ENCODE measurements at regions not wholly inside any gene's neighbourhood (a gene's known extent, or its start where the extent isn't known, plus 50 kb on each side); places are given as distances from the start of the nearest gene placed in this dataset.

DNA sequence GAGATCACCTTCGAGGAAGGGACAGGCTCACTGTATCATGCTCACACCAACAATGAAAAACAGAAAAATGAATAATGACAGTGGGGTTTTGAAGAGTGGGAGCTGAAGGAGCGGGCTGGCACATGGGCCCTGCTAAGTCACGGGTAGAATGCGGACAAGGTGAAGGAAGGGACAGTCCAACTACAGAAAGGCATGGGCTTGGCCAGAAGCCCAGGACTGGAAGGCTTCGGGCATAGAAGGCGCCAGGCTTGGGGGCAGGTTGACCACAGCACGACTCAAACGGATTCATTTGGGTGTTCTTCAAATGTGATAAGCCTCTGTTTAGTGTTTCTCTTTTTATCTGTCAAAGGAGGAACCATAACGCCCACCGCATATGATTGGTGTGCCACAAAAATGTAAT lies 509.5 kb downstream of the CCSER2 start:
- no peak for DNase-seq (ENCODE audit: extremely low read depth, low read depth)
- TF ChIP-seq CTCF (IDR thresholded peaks at IDR 0.05; ENCODE audit: low read depth, low read length, missing control alignments) = no peak

DNA sequence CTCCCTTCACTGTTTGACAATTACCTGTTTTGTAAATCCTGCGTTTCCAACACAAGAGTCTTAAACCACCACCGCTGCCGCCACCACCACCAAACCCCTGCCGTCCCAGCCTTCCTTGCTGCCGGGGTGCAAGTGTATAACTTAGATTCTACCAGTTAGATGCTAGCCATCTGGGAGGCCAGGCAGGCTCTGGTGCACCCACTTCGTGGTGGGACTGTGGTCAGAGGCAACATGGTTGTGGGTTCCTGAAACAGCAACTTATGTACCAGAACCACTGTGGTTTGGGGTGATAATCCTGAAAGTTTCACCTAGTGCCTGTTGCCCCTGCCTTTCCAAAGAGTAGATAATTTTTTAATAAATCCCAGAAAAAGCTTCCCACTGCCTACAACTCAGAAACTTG lies 510.5 kb downstream of the CCSER2 start:
- H3K4me3 ChIP-seq (replicated peaks; ENCODE audit: low read depth, low read length) = no peak overlapping the region
- TF ChIP-seq CTCF (IDR thresholded peaks at IDR 0.05; ENCODE audit: low read depth, low read length, missing control alignments) = no peak
- no peak for DNase-seq (ENCODE audit: extremely low read depth, low read depth)

More for the DNA sequence above, 509.5 kb downstream of the CCSER2 start:
- no peak overlapping the region for H3K4me3 ChIP-seq (replicated peaks; ENCODE audit: low read depth, low read length)

DNA sequence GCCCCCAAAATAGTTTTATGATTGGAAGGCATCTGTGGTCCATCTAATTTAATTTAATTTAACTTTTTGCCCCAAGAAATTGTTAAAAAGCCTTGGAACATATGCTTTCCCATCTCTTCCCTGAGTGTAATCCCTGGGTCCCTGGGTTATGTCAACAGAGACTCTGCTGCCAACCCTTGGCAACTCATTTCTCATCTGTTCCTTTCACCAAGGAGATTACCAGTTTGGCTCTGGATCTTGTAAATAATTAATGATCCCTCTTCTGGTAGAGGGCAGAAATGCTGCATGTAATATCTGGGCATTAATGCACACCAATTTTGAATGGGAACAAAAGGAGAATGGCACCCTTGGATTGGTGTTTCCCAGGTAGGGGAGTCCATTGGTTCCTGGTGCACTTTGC lies 514.2 kb downstream of the CCSER2 start:
- no peak for DNase-seq (ENCODE audit: extremely low read depth, low read depth)
- no peak overlapping the region for H3K4me3 ChIP-seq (replicated peaks; ENCODE audit: low read depth, low read length)
- TF ChIP-seq CTCF (IDR thresholded peaks at IDR 0.05; ENCODE audit: low read depth, low read length, missing control alignments) = no peak

DNA sequence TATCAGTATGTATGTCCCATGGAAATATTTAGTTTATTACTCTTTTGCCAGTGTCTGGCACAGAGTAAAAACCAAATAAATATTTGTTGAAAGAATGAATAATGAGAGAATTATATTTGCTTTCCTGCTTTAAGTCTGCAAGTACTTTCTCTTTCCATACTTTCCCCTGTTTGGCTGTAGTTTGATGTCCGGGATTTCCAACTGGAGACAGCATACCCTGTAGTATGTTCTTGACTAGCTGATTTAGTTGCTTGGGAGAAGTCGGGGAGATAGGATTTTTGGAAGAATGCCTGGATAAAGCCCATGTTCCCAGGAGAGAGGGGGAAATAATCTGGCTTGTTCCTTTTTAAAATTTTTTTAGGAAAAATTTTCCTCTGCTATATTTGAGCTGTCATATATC lies 516.1 kb downstream of the CCSER2 start:
- H3K4me3 ChIP-seq (replicated peaks; ENCODE audit: low read depth, low read length) = no peak overlapping the region
- DNase-seq (ENCODE audit: extremely low read depth, low read depth) = no peak
- TF ChIP-seq CTCF (IDR thresholded peaks at IDR 0.05; ENCODE audit: low read depth, low read length, missing control alignments) = no peak

- no peak for TF ChIP-seq CTCF (IDR thresholded peaks at IDR 0.05; ENCODE audit: low read depth, low read length, missing control alignments)
- no peak for DNase-seq (ENCODE audit: extremely low read depth, low read depth)
- H3K4me3 ChIP-seq (replicated peaks; ENCODE audit: low read depth, low read length) = no peak overlapping the region
Observed at GRCh38 chr10:84845628-84846261, 517.4 kb downstream of the CCSER2 start.

DNA sequence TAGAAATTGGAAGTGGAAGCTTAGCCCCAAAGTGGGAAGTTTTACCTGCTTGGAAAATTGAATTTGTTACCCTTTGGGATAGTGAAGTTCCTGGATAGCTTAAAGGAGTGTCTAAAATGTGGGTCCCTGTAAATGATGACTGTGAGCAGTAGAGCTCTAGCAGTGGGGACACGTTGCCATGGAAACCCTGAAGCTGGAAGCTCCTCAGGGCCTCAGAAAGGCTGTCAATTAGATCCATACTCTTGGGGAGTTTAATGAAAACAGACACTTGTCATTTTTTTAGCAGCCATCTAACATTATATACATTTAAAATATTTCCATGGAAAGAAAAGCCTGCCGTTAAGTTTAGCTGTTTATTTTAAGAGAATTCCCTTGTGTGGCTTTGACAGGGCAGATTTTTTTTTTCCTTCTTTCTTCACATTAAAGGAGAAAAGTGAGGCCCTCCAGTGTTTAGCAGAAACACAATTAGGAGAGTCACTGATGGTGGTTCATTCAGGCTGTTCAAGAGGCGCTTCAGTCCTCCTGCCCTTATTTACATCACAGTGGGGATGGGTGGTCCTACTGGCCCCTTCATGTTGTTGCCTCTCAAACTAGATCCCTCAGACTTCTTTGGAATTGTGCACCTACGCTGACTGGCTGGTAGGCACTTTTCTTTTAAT lies 518.4 kb downstream of the CCSER2 start:
- DNase-seq (ENCODE audit: extremely low read depth, low read depth) = no peak
- H3K4me3 ChIP-seq (replicated peaks; ENCODE audit: low read depth, low read length) = no peak overlapping the region
- no peak for TF ChIP-seq CTCF (IDR thresholded peaks at IDR 0.05; ENCODE audit: low read depth, low read length, missing control alignments)

Measured in HFF-Myc (cell line).